SK-N-SH treated with all-trans-retinoic acid at 6 μM for 48 hours (cell line): ENCODE measurements at regions not wholly inside any gene's neighbourhood (a gene's known extent, or its start where the extent isn't known, plus 50 kb on each side); places are given as distances from the start of the nearest gene placed in this dataset.
"Not testable (repeated sequence)": the region's sequence is repeated elsewhere in the genome, so short reads cannot be mapped to it uniquely, and the experiment has no call there.

Experiments used
- ARNTL ChIP-seq: fragments of 450-650 bp; formaldehyde crosslinking; IDR thresholded peaks from 2 replicates; pipeline ENCODE4 v1.5.0; 2020; ENCODE audit warnings: low read depth, mild to moderate bottlenecking, moderate library complexity, borderline replicate concordance
- CSDC2 ChIP-seq: fragments of 250-450 bp; sonication (Bioruptor Pico); IDR thresholded peaks from 2 replicates; pipeline ENCODE4 v1.5.0; 2020; ENCODE audit warnings: mild to moderate bottlenecking, moderate library complexity
- ESRRG ChIP-seq: fragments of 250-450 bp; sonication (Bioruptor Pico); IDR thresholded peaks from 2 replicates; pipeline ENCODE4 v1.6.1; 2021; ENCODE audit warnings: mild to moderate bottlenecking
- RARB ChIP-seq: fragments of 250-450 bp; sonication (Bioruptor Pico); IDR thresholded peaks from 2 replicates; pipeline ENCODE4 v1.8.0; 2021; ENCODE audit warnings: mild to moderate bottlenecking, moderate library complexity
- TCF4 ChIP-seq: fragments of 250-450 bp; sonication (Bioruptor Pico); IDR thresholded peaks from 2 replicates; pipeline ENCODE4 v1.8.0; 2021; ENCODE audit warnings: mild to moderate bottlenecking, moderate library complexity, borderline replicate concordance
- ZC3H10 ChIP-seq: fragments of 250-450 bp; sonication (Bioruptor Pico); IDR thresholded peaks from 2 replicates; pipeline ENCODE4 v1.5.1; 2021; ENCODE audit warnings: mild to moderate bottlenecking, moderate library complexity
- ZFP3 ChIP-seq: fragments of 250-450 bp; sonication (Bioruptor Pico); IDR thresholded peaks from 2 replicates; pipeline ENCODE4 v1.5.0; 2020; ENCODE audit warnings: mild to moderate bottlenecking, moderate library complexity
- ZFP30 ChIP-seq: fragments of 450-650 bp; formaldehyde crosslinking; IDR thresholded peaks from 2 replicates; pipeline ENCODE4 v1.5.0; 2022; ENCODE audit warnings: mild to moderate bottlenecking, moderate library complexity
- ZNF565 ChIP-seq: fragments of 450-650 bp; formaldehyde crosslinking; conservative IDR thresholded peaks from 2 replicates; pipeline ENCODE4 v1.5.0; 2020; ENCODE audit warnings: low read depth, mild to moderate bottlenecking, moderate library complexity
- ZNF70 ChIP-seq: fragments of 450-650 bp; formaldehyde crosslinking; IDR thresholded peaks from 2 replicates; pipeline ENCODE4 v1.5.0; 2020; ENCODE audit warnings: mild to moderate bottlenecking, moderate library complexity
- ZNF8 ChIP-seq: fragments of 450-650 bp; formaldehyde crosslinking; IDR thresholded peaks from 2 replicates; pipeline ENCODE4 v1.5.0; 2020; ENCODE audit warnings: mild to moderate bottlenecking, moderate library complexity
- TF ChIP-seq, protein P1 (sequence below): fragments of 250-450 bp; sonication (Bioruptor Pico); IDR thresholded peaks from 2 replicates; pipeline ENCODE4 v1.5.1; 2020; ENCODE audit warnings: low read depth, mild to moderate bottlenecking, moderate library complexity
- TF ChIP-seq, protein P2 (sequence below): fragments of 250-450 bp; sonication (Bioruptor Pico); IDR thresholded peaks from 2 replicates; pipeline ENCODE4 v1.8.0; 2020; ENCODE audit warnings: mild to moderate bottlenecking, moderate library complexity, borderline replicate concordance
- TF ChIP-seq, protein P3 (sequence below): fragments of 250-450 bp; sonication (Bioruptor Pico); IDR thresholded peaks from 2 replicates; pipeline ENCODE4 v1.5.0; 2020; ENCODE audit warnings: mild to moderate bottlenecking, moderate library complexity

DNA sequence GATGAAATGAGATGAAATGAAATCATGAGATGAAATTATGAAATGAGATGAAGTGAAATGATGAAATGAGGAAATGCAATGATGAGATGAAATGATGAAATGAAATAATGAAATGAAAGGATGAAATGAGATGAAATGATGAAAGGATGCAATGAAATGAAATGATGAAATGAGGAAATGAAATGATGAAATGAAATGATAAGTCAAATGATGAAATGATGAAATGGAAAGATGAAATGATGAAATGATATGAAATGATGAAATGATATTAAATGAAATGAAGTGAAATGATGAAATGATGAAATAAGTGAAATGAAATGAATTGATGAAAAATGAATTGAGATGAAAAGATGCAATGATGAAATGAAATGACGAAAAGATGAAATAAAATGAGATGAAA is 220.2 kb upstream of the VKORC1L1 start:
- TF ChIP-seq RARB; CSDC2 (CRISPR knock-in tag); ESRRG (CRISPR knock-in tag); ARNTL; ZNF565; ZNF8; ZFP30; ZFP3; ZC3H10; TCF4 (CRISPR knock-in tag); ZNF70: not testable (repeated sequence)
- TF ChIP-seq, protein P1, sequence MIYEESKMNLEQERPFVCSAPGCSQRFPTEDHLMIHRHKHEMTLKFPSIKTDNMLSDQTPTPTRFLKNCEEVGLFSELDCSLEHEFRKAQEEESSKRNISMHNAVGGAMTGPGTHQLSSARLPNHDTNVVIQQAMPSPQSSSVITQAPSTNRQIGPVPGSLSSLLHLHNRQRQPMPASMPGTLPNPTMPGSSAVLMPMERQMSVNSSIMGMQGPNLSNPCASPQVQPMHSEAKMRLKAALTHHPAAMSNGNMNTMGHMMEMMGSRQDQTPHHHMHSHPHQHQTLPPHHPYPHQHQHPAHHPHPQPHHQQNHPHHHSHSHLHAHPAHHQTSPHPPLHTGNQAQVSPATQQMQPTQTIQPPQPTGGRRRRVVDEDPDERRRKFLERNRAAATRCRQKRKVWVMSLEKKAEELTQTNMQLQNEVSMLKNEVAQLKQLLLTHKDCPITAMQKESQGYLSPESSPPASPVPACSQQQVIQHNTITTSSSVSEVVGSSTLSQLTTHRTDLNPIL (CRISPR knock-in tag), result not testable (repeated sequence)
- TF ChIP-seq, protein P2, sequence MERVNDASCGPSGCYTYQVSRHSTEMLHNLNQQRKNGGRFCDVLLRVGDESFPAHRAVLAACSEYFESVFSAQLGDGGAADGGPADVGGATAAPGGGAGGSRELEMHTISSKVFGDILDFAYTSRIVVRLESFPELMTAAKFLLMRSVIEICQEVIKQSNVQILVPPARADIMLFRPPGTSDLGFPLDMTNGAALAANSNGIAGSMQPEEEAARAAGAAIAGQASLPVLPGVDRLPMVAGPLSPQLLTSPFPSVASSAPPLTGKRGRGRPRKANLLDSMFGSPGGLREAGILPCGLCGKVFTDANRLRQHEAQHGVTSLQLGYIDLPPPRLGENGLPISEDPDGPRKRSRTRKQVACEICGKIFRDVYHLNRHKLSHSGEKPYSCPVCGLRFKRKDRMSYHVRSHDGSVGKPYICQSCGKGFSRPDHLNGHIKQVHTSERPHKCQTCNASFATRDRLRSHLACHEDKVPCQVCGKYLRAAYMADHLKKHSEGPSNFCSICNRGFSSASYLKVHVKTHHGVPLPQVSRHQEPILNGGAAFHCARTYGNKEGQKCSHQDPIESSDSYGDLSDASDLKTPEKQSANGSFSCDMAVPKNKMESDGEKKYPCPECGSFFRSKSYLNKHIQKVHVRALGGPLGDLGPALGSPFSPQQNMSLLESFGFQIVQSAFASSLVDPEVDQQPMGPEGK, result not testable (repeated sequence)
- TF ChIP-seq, protein P3, sequence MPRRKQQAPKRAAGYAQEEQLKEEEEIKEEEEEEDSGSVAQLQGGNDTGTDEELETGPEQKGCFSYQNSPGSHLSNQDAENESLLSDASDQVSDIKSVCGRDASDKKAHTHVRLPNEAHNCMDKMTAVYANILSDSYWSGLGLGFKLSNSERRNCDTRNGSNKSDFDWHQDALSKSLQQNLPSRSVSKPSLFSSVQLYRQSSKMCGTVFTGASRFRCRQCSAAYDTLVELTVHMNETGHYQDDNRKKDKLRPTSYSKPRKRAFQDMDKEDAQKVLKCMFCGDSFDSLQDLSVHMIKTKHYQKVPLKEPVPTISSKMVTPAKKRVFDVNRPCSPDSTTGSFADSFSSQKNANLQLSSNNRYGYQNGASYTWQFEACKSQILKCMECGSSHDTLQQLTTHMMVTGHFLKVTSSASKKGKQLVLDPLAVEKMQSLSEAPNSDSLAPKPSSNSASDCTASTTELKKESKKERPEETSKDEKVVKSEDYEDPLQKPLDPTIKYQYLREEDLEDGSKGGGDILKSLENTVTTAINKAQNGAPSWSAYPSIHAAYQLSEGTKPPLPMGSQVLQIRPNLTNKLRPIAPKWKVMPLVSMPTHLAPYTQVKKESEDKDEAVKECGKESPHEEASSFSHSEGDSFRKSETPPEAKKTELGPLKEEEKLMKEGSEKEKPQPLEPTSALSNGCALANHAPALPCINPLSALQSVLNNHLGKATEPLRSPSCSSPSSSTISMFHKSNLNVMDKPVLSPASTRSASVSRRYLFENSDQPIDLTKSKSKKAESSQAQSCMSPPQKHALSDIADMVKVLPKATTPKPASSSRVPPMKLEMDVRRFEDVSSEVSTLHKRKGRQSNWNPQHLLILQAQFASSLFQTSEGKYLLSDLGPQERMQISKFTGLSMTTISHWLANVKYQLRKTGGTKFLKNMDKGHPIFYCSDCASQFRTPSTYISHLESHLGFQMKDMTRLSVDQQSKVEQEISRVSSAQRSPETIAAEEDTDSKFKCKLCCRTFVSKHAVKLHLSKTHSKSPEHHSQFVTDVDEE (CRISPR knock-in tag), result not testable (repeated sequence)
